Astrocyte (in vitro differentiated cells and primary cell): ENCODE measurements at regions not wholly inside any gene's neighbourhood (a gene's known extent, or its start where the extent isn't known, plus 50 kb on each side); places are given as distances from the start of the nearest gene placed in this dataset.

ENCODE experiments used
- CTCF ChIP-seq: IDR thresholded peaks from 2 replicates; pipeline ENCODE4 v1.5.1; 2011; ENCODE audit warnings: low read depth, mild to moderate bottlenecking, inconsistent platforms, low read length, moderate library complexity; ENCODE audit not compliant: insufficient read depth
- EZH2 ChIP-seq: IDR thresholded peaks from 2 replicates; pipeline ENCODE4 v1.6.1; 2012; ENCODE audit warnings: mild to moderate bottlenecking, low read length, inconsistent platforms; ENCODE audit not compliant: insufficient read depth

- TF ChIP-seq CTCF (no peak), EZH2 (no peak)
Measured at GRCh38 chr4:31482691-31483090, 762.5 kb downstream of the PCDH7 start.
